ENCODE measurements at regions not wholly inside any gene's neighbourhood (a gene's known extent, or its start where the extent isn't known, plus 50 kb on each side); places are given as distances from the start of the nearest gene placed in this dataset.

DNA sequence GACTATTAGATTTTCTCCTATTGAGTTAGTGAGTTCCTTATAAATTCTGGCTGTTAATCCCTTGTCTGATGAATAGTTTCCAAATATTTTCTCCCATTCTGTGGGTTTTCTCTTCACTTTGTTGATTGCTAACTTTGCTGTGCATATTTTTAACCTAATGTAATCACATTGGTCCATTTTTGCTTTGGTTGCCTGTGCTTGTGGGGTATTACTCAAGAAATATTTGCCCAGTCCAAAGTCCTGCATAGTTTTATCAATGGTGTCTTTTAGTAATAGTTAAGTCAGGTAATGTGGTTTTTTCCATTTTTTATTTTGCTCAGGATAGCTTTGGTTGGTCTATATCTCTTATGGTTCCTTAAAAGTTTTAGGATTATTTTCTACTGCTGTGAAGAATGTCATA lies 490.3 kb downstream of the ARAP2 start:
- no peaks in the 10 kb centered on the region for H3K4me1 ChIP-seq (ENCODE audit: control insufficient read depth, insufficient read depth, low read length)
- H3K9me3 ChIP-seq (ENCODE audit: control insufficient read depth, insufficient read depth, low read depth, low read length) = no peaks in the 10 kb centered on the region
- H3K27me3 ChIP-seq (ENCODE audit: control insufficient read depth, insufficient read depth, low read length) = no peaks in the 10 kb centered on the region
- no peak overlapping the region for H3K27ac ChIP-seq (ENCODE audit: low read depth, low read length)
- H3K36me3 ChIP-seq (ENCODE audit: control insufficient read depth, insufficient read depth, low read length) = no peaks in the 10 kb centered on the region
- no peak overlapping the region for H3K9ac ChIP-seq (ENCODE audit: low read length)
- H3K4me3 ChIP-seq (ENCODE audit: low read depth, low read length) = no peak overlapping the region

DNA sequence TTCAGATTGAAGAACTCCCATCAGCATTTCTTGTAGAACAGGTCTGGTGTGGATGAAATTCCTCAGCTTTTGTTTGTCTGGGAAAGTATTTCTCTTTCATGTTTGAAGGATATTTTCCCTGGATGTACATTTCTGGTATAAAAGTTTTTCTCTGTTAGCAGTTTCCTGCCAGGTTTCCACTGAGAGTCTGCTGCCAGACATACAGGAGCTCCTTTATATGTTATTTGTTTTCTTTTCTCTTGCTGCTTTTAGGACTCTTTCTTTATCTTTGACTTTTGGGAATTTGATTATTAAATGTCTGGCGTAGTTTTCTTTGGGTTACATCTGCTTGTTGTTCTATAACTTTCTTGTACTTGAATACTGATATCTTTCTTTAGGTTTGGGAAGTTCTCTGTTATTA lies 486.5 kb downstream of the ARAP2 start:
- no peak overlapping the region for H3K27ac ChIP-seq (ENCODE audit: low read depth, low read length)
- H3K4me1 ChIP-seq (ENCODE audit: control insufficient read depth, insufficient read depth, low read length) = no peaks in the 10 kb centered on the region
- H3K9ac ChIP-seq (ENCODE audit: low read length) = no peak overlapping the region
- H3K9me3 ChIP-seq (ENCODE audit: control insufficient read depth, insufficient read depth, low read depth, low read length) = no peaks in the 10 kb centered on the region
- H3K4me3 ChIP-seq (ENCODE audit: low read depth, low read length) = no peak overlapping the region
- no peaks in the 10 kb centered on the region for H3K27me3 ChIP-seq (ENCODE audit: control insufficient read depth, insufficient read depth, low read length)
- H3K36me3 ChIP-seq (ENCODE audit: control insufficient read depth, insufficient read depth, low read length) = no peaks in the 10 kb centered on the region

DNA sequence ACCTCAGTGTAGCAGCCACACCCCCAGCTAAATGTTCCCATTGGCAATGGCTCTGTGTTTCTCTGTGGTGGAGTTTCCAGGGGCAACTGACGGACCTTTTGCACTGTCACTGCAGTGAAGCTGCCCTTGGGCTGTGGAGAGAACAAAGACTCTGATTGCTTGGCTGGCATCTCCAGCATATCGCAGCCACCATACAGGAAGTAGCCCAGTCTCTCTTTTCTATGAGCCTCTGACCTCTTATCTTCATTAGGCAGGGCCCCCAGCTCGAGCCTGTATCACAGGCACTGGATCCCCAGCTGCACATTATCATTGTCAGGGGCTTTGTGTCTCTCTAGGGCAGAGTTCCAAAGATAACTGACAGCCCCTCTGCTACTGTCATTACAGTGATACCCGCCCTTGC lies 483.5 kb downstream of the ARAP2 start:
- no peak overlapping the region for H3K9ac ChIP-seq (ENCODE audit: low read length)
- H3K4me3 ChIP-seq (ENCODE audit: low read depth, low read length) = no peak overlapping the region
- no peaks in the 10 kb centered on the region for H3K36me3 ChIP-seq (ENCODE audit: control insufficient read depth, insufficient read depth, low read length)
- H3K9me3 ChIP-seq (ENCODE audit: control insufficient read depth, insufficient read depth, low read depth, low read length) = no peaks in the 10 kb centered on the region
- H3K4me1 ChIP-seq (ENCODE audit: control insufficient read depth, insufficient read depth, low read length) = no peaks in the 10 kb centered on the region
- no peaks in the 10 kb centered on the region for H3K27me3 ChIP-seq (ENCODE audit: control insufficient read depth, insufficient read depth, low read length)
- no peak overlapping the region for H3K27ac ChIP-seq (ENCODE audit: low read depth, low read length)

DNA sequence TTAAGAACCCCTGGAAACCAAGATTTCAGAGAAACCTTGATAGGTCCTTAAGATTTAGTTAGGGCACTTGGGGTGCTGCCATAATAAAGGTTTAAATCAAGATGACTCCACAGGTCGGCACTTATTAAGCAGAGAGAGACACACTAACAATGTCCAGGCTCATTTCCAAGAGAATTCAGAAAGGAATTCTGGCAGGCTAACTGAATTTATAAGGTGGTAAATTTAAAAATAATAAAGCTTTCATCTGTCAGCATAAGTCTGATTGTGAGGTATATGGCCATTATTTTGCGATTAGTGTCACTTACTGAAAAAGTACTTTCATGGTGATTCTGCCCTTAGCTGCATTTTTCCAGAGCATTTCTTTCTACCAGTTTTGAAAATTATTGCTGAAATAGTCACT lies 472.7 kb downstream of the ARAP2 start:
- Histone ChIP-seq H3K4me1 (ENCODE audit: control insufficient read depth, insufficient read depth, low read length) (no peaks in the 10 kb centered on the region), H3K27ac (ENCODE audit: low read depth, low read length) (no peak overlapping the region), H3K36me3 (ENCODE audit: control insufficient read depth, insufficient read depth, low read length) (no peaks in the 10 kb centered on the region), H3K9ac (ENCODE audit: low read length) (no peak overlapping the region), H3K27me3 (ENCODE audit: control insufficient read depth, insufficient read depth, low read length) (no peaks in the 10 kb centered on the region), H3K4me3 (ENCODE audit: low read depth, low read length) (no peak overlapping the region), H3K9me3 (ENCODE audit: control insufficient read depth, insufficient read depth, low read depth, low read length) (no peaks in the 10 kb centered on the region)

DNA sequence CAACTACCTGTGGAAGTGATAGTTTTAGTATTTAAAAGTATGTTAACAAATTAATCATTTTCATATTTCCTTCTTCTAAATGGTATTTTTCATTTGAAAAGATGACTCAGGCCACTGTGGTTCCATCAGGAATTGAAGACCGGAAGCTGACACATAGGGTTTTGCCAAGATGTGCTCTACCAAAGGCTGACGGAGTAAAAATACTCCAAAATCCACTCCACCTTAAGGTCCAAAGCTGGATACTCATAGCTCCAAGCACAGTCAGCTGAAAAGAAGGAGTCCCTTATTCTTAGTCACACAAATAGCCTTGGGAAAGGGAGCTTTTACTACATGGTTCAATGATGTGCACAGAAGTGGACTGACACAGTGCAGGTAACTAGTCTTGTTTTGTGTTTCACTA lies 472.0 kb downstream of the ARAP2 start:
- Histone ChIP-seq H3K36me3 (ENCODE audit: control insufficient read depth, insufficient read depth, low read length) (no peaks in the 10 kb centered on the region), H3K4me3 (ENCODE audit: low read depth, low read length) (no peak overlapping the region), H3K27ac (ENCODE audit: low read depth, low read length) (no peak overlapping the region), H3K27me3 (ENCODE audit: control insufficient read depth, insufficient read depth, low read length) (no peaks in the 10 kb centered on the region), H3K9ac (ENCODE audit: low read length) (no peak overlapping the region), H3K9me3 (ENCODE audit: control insufficient read depth, insufficient read depth, low read depth, low read length) (no peaks in the 10 kb centered on the region), H3K4me1 (ENCODE audit: control insufficient read depth, insufficient read depth, low read length) (no peaks in the 10 kb centered on the region)

DNA sequence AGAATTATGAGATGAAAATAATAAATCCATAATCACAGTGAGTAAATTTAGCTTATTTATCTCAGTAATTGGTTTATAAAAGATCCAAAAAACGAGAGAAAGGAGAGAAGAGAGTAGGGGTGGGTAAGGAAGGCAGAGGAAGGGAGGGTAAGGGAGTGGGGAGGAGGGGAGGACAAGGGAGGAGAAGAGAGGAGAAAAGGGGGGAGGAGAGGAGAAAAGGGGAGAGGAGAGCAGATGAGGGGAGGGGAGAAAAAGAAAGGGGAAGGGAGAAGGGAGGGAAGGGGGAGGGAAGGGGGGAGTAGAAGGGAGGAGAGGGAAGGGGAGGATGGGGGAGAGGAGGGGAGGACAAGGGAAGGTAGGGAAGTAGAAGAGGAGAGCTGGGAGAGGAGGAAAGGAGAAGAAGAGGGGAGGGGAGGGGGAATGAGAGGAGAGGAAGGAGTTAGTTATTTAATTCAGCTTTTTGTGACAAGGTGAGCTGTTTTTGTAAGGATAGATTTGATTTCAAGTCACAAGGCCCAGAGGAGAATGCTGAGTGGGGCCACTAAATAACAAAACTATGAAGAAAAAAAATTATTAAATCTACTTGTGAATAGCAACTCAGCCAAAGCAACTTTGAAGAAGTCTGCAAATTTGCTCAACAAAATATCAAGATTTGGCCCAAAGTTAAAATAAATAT lies 454.3 kb downstream of the ARAP2 start:
- Histone ChIP-seq H3K36me3 (ENCODE audit: control insufficient read depth, insufficient read depth, low read length) (no peaks in the 10 kb centered on the region), H3K4me1 (ENCODE audit: control insufficient read depth, insufficient read depth, low read length) (no peaks in the 10 kb centered on the region), H3K9me3 (ENCODE audit: control insufficient read depth, insufficient read depth, low read depth, low read length) (no peaks in the 10 kb centered on the region), H3K27ac (ENCODE audit: low read depth, low read length) (no peak overlapping the region), H3K9ac (ENCODE audit: low read length) (no peak overlapping the region), H3K27me3 (ENCODE audit: control insufficient read depth, insufficient read depth, low read length) (no peaks in the 10 kb centered on the region), H3K4me3 (ENCODE audit: low read depth, low read length) (no peak overlapping the region)

DNA sequence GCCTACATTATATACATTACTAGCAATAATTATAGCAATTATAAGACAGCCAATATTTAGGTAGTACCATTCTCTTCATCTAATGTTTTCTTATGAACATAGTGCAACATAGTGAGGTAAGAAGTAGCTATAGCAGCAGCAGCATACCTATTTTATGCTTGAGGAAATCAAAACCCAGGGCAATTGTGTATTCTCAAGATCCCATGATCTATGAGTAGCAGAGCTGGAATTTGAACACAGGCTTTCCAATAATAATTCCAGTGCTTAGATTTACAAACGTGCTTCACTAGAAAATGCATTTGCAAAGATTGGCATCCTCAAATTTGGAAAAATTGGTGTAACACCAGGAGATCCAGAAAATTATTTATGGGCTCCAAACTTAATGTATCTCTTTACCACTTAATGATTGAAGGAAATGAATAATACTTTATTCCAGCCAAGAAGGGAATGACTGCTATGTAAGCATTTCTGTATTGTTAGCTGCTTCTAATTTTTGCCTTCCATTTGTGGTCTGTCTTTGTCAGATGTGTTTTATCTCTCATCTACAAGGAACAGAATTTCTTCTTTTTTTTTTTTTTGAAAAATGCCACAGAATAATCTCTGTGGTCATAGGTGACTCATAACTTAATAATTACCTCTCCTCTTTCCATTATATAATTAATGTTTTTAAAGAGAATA lies 451.1 kb downstream of the ARAP2 start:
- Histone ChIP-seq H3K27me3 (ENCODE audit: control insufficient read depth, insufficient read depth, low read length) (no peaks in the 10 kb centered on the region), H3K27ac (ENCODE audit: low read depth, low read length) (no peak overlapping the region)

DNA sequence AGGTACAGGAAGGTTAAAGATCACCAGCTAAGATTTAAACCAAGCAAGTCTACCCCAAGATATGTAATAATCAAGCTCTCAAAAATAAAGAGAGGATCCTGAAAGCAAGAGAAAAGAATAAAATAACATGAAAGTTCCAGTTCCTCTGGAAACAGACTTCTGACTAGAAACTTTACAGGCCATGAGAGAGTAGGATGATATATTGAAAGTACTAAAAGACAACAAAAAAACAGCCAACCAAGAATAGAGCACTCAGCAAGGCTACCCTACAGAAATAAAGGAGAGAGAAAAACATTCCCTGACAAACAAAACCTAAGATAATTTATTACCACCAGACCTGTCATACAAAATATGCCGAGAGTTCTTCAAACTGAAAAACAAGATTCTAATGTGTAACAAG lies 450.5 kb downstream of the ARAP2 start:
- peaks cover 4% of the 10 kb centered on the region; the same call in 1 of the 2 replicates for H3K9me3 ChIP-seq (ENCODE audit: control insufficient read depth, insufficient read depth, low read depth, low read length)
- H3K4me1 ChIP-seq (ENCODE audit: control insufficient read depth, insufficient read depth, low read length) = no peaks in the 10 kb centered on the region
- no peaks in the 10 kb centered on the region for H3K36me3 ChIP-seq (ENCODE audit: control insufficient read depth, insufficient read depth, low read length)
- H3K9ac ChIP-seq (ENCODE audit: low read length) = no peak overlapping the region
- no peaks in the 10 kb centered on the region for H3K27me3 ChIP-seq (ENCODE audit: control insufficient read depth, insufficient read depth, low read length)
- no peak overlapping the region for H3K4me3 ChIP-seq (ENCODE audit: low read depth, low read length)
- no peak overlapping the region for H3K27ac ChIP-seq (ENCODE audit: low read depth, low read length)

More for the DNA sequence above, 451.1 kb downstream of the ARAP2 start:
- Histone ChIP-seq H3K9ac (ENCODE audit: low read length) (no peak overlapping the region), H3K4me1 (ENCODE audit: control insufficient read depth, insufficient read depth, low read length) (no peaks in the 10 kb centered on the region), H3K36me3 (ENCODE audit: control insufficient read depth, insufficient read depth, low read length) (no peaks in the 10 kb centered on the region), H3K9me3 (ENCODE audit: control insufficient read depth, insufficient read depth, low read depth, low read length) (peaks cover 4% of the 10 kb centered on the region; the same call in 1 of the 2 replicates), H3K4me3 (ENCODE audit: low read depth, low read length) (no peak overlapping the region)

DNA sequence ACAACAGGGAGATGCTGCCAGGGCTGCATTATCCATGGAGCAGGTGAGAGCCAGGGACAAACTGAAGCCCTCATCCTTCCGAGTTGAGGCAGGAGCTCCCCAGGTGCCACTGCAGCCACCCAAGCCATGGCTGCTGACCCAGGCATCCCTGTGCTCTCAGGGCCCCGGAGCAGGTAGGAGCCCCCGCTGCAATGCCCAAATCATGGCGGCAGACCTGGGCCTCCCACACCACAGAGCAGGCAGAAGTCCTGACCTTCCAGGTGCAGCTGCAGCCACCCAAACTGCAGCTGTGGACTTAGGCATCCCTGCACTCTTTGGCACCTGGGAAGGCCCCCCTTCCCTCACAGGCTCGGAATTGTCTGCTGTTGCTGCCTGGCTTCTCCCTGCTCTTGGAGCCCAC lies 443.6 kb downstream of the ARAP2 start:
- H3K9ac ChIP-seq (ENCODE audit: low read length) = no peak overlapping the region
- no peak overlapping the region for H3K4me3 ChIP-seq (ENCODE audit: low read depth, low read length)
- H3K4me1 ChIP-seq (ENCODE audit: control insufficient read depth, insufficient read depth, low read length) = no peaks in the 10 kb centered on the region
- H3K27me3 ChIP-seq (ENCODE audit: control insufficient read depth, insufficient read depth, low read length) = no peaks in the 10 kb centered on the region
- H3K36me3 ChIP-seq (ENCODE audit: control insufficient read depth, insufficient read depth, low read length) = no peaks in the 10 kb centered on the region
- H3K27ac ChIP-seq (ENCODE audit: low read depth, low read length) = no peak overlapping the region
- H3K9me3 ChIP-seq (ENCODE audit: control insufficient read depth, insufficient read depth, low read depth, low read length) = peaks cover 8% of the 10 kb centered on the region; the same call in 1 of the 2 replicates

DNA sequence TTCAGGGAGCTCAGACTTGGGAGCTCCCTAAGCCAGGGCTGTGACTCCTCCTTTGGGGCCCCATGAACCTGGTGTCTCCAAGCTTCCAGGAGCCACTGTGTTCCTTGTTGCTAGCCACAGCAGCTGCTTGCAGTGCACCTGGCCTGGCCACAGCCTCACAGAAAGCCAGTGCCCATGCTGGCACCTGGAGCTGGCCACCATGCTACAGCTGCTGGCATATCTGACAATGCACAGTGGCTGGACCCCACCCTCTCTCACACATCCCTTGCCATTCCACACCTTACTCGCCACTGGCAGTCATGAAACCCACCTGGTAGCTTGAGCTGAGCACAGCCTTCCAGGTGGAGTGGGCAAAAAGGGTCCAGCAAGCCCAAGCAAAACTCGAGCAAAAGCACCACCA lies 441.7 kb downstream of the ARAP2 start:
- Histone ChIP-seq H3K9me3 (ENCODE audit: control insufficient read depth, insufficient read depth, low read depth, low read length) (peaks cover 4% of the 10 kb centered on the region; the same call in 1 of the 2 replicates), H3K27ac (ENCODE audit: low read depth, low read length) (no peak overlapping the region), H3K4me1 (ENCODE audit: control insufficient read depth, insufficient read depth, low read length) (no peaks in the 10 kb centered on the region), H3K4me3 (ENCODE audit: low read depth, low read length) (no peak overlapping the region), H3K27me3 (ENCODE audit: control insufficient read depth, insufficient read depth, low read length) (no peaks in the 10 kb centered on the region), H3K36me3 (ENCODE audit: control insufficient read depth, insufficient read depth, low read length) (no peaks in the 10 kb centered on the region), H3K9ac (ENCODE audit: low read length) (no peak overlapping the region)

DNA sequence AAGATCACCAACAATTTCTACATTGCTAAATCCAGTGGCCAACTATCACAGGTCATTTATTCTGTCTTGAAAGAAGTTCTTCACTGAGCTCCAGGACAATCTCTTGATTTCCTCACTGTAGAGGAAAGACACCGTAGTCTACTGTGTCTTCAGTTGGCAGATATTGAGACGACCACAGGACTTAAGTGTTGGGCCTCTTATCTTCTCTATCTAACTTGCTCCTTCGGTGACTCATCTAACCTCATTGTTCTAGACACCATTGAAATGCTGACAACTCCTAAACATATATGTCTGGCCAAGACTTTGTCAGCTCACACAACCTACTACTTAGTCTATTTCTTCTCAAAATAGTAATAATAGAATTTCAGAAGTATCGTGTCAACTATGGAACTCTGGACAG lies 425.8 kb downstream of the ARAP2 start:
- no peak overlapping the region for H3K4me3 ChIP-seq (ENCODE audit: low read depth, low read length)
- H3K9ac ChIP-seq (ENCODE audit: low read length) = no peak overlapping the region
- H3K36me3 ChIP-seq (ENCODE audit: control insufficient read depth, insufficient read depth, low read length) = no peaks in the 10 kb centered on the region

More for the DNA sequence above, 425.8 kb downstream of the ARAP2 start:
- no peaks in the 10 kb centered on the region for H3K27me3 ChIP-seq (ENCODE audit: control insufficient read depth, insufficient read depth, low read length)
- no peaks in the 10 kb centered on the region for H3K9me3 ChIP-seq (ENCODE audit: control insufficient read depth, insufficient read depth, low read depth, low read length)
- no peak overlapping the region for H3K27ac ChIP-seq (ENCODE audit: low read depth, low read length)
- H3K4me1 ChIP-seq (ENCODE audit: control insufficient read depth, insufficient read depth, low read length) = no peaks in the 10 kb centered on the region
